GM12872 (cell line): ENCODE measurements at regions not wholly inside any gene's neighbourhood (a gene's known extent, or its start where the extent isn't known, plus 50 kb on each side); places are given as distances from the start of the nearest gene placed in this dataset.

Experiments used
- CTCF ChIP-seq: IDR thresholded peaks from 3 replicates; pipeline ENCODE4 v1.5.1; 2011; ENCODE audit warnings: low read depth, mild to moderate bottlenecking, low read length, moderate library complexity; ENCODE audit not compliant: insufficient read depth

GRCh38 chr7:70846208-70846607, 285.7 kb upstream of the GALNT17 start:
- TF ChIP-seq CTCF = no peak

GRCh38 chr7:70849580-70850235, 282.2 kb upstream of the GALNT17 start:
- TF ChIP-seq CTCF = no peak

GRCh38 chr7:70855373-70855772, 276.6 kb upstream of the GALNT17 start:
- TF ChIP-seq CTCF = no peak

GRCh38 chr7:70856901-70857630, 274.9 kb upstream of the GALNT17 start:
- peak; percentile 78 for TF ChIP-seq CTCF

GRCh38 chr7:70857793-70858545, 274.0 kb upstream of the GALNT17 start:
- TF ChIP-seq CTCF = no peak

- TF ChIP-seq CTCF = no peak
These were observed 264.4 kb upstream of the GALNT17 start for GRCh38 chr7:70867513-70867912.

- no peak for TF ChIP-seq CTCF
These were observed 261.6 kb upstream of the GALNT17 start for GRCh38 chr7:70870349-70870748.
